ENCODE measurements at regions not wholly inside any gene's neighbourhood (a gene's known extent, or its start where the extent isn't known, plus 50 kb on each side); places are given as distances from the start of the nearest gene placed in this dataset.
"Not testable (repeated sequence)": the region's sequence is repeated elsewhere in the genome, so short reads cannot be mapped to it uniquely, and the experiment has no call there.

DNA sequence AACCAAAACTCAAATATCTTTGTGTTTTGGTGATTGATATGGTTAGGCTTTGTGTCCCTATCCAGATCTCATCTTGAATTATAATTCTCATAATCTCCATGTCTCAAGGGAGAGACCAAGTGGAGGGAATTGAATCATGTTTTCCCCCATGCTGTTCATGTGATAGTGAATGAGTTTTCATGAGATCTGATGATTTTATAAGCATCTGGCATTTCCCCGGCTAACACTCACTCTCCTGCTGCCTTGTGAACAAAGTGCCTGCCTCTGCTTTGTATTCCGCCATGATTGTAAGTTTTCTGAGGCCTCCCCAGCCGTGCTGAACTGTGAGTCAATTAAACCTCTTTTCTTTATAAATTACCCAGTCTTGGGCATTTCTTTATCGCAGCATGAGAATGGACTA is 419.5 kb downstream of the SH2D4B start:
- no peak for DNase-seq

- no peak for DNase-seq
Measured at GRCh38 chr10:80964179-80964578, 426.5 kb downstream of the SH2D4B start.

DNA sequence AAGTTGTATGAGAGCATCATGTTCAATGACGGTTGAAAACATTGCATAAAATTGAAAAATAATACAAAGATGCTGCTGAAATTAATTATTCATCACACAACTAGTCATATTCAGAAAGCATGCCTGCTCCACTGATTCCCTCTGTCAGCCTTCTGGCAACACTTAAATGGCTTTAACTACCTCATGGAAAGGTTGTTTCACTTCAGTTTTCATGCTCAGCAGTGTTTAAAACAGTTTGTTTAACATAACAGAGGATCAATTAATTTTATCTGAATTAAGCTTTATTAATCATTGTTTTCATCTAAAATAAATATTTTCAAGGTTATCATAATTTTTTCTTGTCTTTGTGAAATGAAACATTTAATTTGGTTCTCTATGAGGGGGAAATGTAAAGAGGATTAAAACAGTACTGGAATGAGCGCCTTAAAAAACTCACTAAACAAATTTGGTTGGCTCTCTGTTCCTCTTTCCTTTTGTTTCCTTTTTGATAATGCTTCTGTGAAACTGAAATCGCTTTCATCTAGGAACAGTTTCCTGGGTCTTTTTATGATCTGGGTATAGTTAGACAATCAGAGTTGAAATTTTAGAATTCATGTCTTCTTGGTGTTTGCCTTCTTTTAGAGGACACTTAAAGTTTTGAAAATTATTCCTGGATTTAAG is 427.4 kb downstream of the SH2D4B start:
- DNase-seq: no peak

DNA sequence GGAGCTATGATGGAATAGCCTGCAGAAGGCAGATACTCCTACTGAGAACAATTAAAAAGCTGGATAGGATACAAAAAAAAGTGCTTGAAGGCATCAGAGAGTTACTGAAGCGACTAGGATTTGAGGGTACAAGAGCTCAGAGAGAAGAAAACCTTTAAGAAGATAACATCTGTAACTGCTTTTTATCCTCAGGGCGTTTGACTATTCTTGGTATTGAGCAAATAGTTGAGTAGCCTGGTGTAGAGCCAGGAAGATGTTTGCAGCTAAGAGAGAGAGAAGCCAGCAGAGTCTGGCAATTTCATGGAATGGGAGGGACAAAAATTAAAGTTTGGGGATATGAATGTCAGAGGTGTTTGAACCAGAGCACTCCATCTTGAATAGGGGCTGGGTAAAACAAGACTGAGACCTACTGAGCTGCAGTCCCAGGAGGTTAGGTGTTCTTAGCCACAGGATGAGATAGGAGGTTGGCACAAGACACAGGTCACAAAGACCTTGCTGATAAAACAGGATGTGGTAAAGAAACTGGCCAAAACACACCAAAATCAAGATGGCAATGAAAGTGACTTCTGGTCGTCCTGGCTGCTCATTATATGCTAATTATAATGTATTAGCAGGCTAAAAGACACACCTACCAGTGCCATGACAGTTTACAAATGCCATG is 428.8 kb downstream of the SH2D4B start:
- no peak for DNase-seq

- DNase-seq: not testable (repeated sequence)
Measured at GRCh38 chr10:80967357-80967756, 429.7 kb downstream of the SH2D4B start.

DNA sequence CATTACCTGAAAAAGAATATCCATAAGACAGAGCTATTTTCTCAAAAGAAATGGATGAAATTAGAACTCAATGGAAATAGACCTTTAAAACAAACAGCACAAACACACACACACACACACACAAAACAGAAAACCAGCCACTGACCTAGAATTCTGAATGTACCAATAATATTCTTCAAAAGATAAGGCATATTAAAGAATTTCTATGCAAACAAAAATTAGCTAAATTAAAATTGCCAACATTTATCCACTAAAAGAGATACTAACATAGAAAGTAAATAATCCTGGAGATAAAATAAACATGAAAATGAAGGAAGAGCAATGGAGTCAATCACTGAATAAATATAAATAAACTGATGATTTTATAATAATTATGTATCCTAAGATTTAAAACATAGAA is 431.2 kb downstream of the SH2D4B start:
- DNase-seq: no peak

DNA sequence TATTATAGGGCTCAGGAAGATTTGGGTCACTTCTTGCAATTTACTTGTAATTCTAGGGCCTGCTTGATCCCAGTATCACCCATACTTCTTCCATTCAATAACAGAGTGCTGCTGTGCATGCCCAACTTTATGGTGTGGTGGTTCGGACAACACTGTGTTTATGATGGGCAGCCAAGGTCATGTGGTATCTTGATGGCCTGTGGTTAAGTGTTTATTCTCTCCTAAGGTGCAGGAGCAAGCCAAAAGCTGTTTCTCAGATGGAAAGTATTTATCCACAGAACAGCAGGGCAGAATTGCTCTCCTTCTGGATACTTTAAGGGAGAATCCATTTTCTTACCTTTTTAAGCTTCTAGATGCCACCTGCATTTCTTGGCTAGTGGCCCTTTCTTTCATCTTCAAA is 433.8 kb downstream of the SH2D4B start:
- no peak for DNase-seq

- no peak for DNase-seq
Measured at GRCh38 chr10:80976658-80977057, 439.0 kb downstream of the SH2D4B start.

GRCh38 chr10:80985102-80985501 is 447.4 kb downstream of the SH2D4B start:
- DNase-seq: no peak

DNA sequence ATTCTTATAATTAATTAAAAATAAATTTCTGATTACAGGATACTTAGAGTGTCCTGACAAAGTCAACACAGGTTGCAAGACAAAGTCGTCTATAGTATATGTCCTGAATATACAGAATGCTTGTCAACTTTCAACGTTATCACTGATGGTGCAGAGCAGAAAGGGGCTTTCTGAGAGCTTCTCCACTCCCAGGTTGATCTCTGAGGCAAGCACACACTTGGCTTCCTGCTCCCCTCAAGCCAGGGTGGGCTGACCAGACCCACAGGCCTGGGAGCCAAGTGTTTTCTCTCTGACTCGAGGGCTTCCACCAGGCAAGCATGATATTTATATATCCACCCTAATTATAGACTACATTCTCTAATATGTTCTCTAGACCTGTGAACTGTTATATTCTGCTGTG is 448.9 kb downstream of the SH2D4B start:
- DNase-seq: no peak

- DNase-seq: no peak
Measured at GRCh38 chr10:80988755-80989154, 451.1 kb downstream of the SH2D4B start.

DNA sequence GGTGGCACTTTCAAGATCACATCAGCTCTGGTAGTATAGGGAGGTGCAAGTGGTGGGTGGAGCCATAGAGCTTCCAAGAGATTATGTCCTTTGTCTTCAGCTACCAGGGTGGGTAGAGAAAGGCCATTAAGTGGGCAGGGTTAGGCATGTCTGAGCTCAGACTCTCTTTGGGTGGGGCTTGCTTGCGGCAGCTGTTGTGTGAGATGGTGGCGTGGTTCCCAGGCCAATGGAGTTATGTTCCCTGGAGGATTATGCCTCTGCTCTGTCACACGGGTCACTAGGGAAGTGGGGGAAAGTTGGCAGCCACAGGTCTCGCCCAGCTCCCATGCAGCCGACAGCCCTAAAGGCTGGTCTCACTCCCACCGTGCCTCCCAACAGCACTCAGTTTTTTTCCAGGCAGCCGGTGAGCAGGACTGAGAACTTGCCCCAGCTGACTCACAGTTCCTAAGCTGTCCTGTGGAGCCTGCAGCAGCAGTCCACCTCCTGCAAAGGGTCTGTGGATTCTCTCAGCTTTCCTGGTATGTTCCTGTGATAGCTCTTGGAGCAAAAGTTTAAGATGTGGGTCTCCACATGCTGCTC is 459.0 kb downstream of the SH2D4B start:
- no peak for DNase-seq

- DNase-seq: no peak
Measured at GRCh38 chr10:81000781-81001180, 463.1 kb downstream of the SH2D4B start.

DNA sequence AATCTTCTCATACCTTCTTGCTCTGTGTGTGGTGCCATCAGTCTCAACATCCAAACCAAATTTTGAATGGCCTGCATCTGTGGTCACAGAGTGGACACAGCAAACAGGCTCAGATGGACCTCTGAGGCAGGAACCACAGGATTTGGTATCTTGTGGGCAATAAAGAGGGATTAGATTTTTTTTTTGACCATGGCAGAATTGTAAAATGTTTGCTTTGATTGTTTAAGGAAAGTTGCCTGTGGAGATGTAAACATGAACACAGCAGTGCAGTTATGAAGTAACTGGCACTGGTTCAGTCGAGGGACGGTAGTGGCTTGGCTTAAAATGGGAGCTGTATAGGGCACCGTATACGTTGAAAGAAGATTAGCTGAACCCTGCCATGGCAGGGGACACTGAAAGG is 464.7 kb downstream of the SH2D4B start:
- DNase-seq: no peak

DNA sequence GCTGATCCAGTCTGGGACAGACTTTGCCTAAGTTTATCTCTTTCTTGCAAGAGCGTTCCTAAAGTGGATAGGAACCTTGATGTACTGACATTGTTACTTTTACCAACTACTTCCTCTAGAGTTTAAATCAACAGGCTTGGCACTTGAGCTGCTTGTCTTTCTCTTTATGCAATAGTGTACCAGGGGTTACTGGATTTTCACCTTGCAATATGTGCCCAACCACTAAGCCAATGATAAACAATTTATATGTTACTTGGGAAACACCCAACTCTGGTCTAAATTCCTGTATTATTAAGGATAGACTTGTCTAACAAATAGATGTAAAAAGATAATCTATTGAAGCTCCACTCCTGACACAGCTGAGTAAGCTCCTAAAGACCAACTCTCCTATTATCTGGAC is 470.2 kb downstream of the SH2D4B start:
- DNase-seq: no peak

GRCh38 chr10:81008726-81009125 is 471.0 kb downstream of the SH2D4B start:
- no peak for DNase-seq

DNA sequence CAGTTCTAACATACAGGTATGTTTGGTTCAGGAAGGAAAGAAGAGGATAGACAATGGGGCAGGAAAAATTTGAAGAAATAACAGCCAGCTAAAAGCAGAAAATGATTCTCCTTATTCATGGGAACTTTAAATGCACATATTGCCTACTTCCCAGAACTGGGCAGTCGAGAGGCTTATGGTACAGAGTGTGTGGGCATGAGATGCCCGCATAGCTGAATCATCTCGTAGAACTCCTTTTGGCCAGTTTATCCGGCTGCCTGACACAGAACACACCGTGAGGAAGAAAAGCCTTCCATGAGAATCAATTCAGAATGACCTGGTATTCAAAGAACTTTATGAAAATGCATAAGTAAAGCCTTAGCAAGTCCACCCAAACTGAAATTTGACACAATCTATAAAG is 471.6 kb downstream of the SH2D4B start:
- DNase-seq: no peak

DNA sequence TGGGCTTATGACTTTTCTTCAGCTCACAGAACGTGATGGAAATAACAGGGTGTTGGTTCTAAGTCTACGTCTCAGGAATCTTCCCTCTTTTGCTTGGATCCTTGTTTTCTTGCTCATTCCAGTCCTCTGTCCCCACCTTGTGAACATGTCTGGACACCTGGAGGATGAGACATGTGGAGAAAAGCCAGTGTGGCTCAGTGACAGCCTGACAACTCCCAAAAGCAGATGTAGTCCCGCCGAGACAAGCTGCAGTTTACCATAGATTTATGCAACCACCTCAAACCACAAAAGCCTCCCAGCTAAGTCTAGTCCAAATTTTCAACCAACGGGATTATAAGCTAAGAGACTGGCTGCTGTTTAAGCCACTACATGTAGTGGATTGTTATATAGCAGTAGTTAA is 476.1 kb downstream of the SH2D4B start:
- DNase-seq: no peak

- peak; percentile 10 for DNase-seq
Measured at GRCh38 chr10:81019029-81019890, 481.6 kb downstream of the SH2D4B start.

DNA sequence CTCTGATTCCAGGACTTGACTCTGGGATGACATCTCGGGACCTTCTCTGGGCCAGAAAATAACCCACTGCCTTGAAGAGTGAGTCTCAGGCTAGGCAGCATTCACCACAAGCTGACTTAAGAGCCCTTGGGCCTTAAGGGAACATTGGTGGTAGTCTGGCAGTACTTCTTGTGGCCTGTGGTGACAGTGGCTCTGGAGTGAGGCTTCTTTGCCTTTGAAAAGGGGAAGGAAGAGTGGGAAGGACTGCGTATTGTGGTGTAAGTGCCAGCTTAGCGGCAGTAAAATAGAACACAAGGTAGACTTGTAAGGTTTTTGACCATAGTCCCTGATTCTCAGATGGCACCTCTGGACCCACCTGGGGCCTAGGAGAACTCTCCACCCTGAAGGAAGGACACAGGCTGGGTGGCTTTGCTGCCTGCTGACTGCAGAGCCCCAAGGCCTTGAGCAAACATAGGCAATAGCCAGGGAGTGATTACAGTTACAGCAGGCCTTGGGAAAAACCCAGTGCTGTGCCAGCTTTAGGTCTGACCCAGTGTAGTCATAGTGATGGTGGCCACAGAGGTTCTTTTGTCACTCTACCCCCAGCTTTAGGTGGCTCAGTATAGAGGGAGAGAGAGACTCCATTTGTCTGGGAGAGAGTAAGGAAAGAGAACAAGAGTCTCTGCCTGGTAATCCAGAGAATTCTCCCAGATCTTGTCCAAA is 483.9 kb downstream of the SH2D4B start:
- no peak for DNase-seq

- no peak for DNase-seq
Measured at GRCh38 chr10:81026591-81026990, 488.9 kb downstream of the SH2D4B start.

DNA sequence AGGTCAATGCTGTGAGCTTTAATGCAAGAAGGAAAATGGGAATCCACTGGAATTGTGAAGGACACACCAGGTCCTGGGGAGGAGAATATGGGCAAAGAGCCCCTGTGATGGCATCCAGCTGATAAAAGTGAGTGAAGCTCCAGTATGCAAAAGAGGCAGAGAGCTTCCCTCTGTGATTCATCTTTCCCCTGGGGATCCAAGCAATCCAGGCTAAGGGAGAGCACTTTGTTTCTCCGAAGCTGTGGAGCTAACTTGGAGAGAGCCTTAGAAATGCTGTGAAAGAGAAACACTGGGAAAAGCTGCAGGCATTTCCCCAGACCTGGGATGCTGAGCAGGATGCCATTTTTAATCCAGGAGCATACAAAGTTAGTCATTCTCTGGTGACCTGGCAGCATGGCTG is 489.5 kb downstream of the SH2D4B start:
- DNase-seq: no peak

DNA sequence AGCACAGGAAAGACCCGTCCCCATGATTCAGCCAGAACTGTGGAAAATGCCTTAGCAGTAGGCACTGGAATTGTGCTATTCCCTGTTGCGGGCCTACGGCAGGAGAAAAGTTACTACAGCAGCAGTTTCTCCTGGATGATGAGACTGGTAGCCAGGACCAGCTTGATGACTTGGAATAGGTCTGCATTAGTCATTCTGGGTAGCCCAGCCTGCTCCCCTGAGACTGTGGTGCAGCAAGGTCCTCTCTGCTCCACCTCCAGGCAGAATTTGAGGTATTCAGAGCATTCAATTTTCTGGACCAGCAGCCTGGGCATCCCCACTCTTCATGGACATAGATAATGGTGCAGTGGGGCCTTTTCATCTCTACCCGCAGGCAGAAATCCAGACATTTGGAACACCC is 490.0 kb downstream of the SH2D4B start:
- DNase-seq: no peak
